H1 (cell line): ENCODE measurements at regions not wholly inside any gene's neighbourhood (a gene's known extent, or its start where the extent isn't known, plus 50 kb on each side); places are given as distances from the start of the nearest gene placed in this dataset.

Experiments
- CTCF ChIA-PET: fragments of 300-600 bp; sonication (Branson Sonifier 250); formaldehyde crosslinking; loops from one replicate; lab custom pipeline; 2021; ENCODE audit not compliant: partially characterized antibody; lab: Charles Lee
- POLR2A ChIA-PET: fragments of 300-600 bp; sonication (Branson Sonifier 250); formaldehyde crosslinking; loops from one replicate; lab custom pipeline; 2021; ENCODE audit warnings: inconsistent platforms; ENCODE audit not compliant: partially characterized antibody; lab: Charles Lee
- DNase-seq, 2 experiments: peaks; one replicate each; pipeline versions ENCODE4 v3.0.0 to v3.0.0-alpha.2; 2010 to 2022; ENCODE audit warnings: low spot score in 2 of 2, low read depth in 1 of 2, mixed read lengths in 1 of 2
- FAIRE-seq: peaks from 2 replicates; lab custom pipeline; 2011; peaks lifted over from hg19 to GRCh38; lab: Jason Lieb, UNC
- H2AFZ ChIP-seq: 2 replicates; pipeline ENCODE4 v1.8.1; 2012; ENCODE audit warnings: low read length, inconsistent platforms
- H2AK5ac ChIP-seq: 2 replicates; pipeline ENCODE4 v1.6.1; 2013; ENCODE audit warnings: low read depth, low read length
- H2BK120ac ChIP-seq: replicated peaks from 2 replicates; pipeline ENCODE3; 2013; ENCODE audit warnings: low read depth, low read length, inconsistent platforms
- H2BK12ac ChIP-seq: 2 replicates; pipeline ENCODE4 v1.6.1; 2013; ENCODE audit warnings: low read depth, low read length
- H2BK15ac ChIP-seq: 2 replicates; pipeline ENCODE4 v1.6.1; 2013; ENCODE audit warnings: low read length
- H2BK20ac ChIP-seq: 2 replicates; pipeline ENCODE4 v1.6.1; 2013; ENCODE audit warnings: low read length
- H2BK5ac ChIP-seq: 2 replicates; pipeline ENCODE4 v1.6.1; 2013; ENCODE audit warnings: low read depth, low read length
- H3K14ac ChIP-seq: 2 replicates; pipeline ENCODE4 v1.6.1; 2013; ENCODE audit warnings: inconsistent platforms; ENCODE audit not compliant: insufficient read length
- H3K18ac ChIP-seq: 2 replicates; pipeline ENCODE4 v1.6.1; 2013; ENCODE audit warnings: low read length; ENCODE audit errors: extremely low read depth
- H3K23ac ChIP-seq: 2 replicates; pipeline ENCODE4 v1.6.1; 2013; ENCODE audit warnings: inconsistent platforms; ENCODE audit not compliant: insufficient read length
- H3K23me2 ChIP-seq: 2 replicates; pipeline ENCODE4 v1.6.1; 2013; ENCODE audit warnings: low read depth, low read length
- H3K27ac ChIP-seq: 2 replicates; pipeline ENCODE4 v1.6.1; 2011; ENCODE audit warnings: low read depth, low read length, inconsistent platforms
- H3K27me3 ChIP-seq, 4 experiments: replicated peaks in 1 of 4; 1 replicate in 1 of 4; 2 replicates in 3 of 4; pipeline versions ENCODE4 v1.6.1 to v1.8.1; 2011 to 2013; ENCODE audit warnings: low read length in 3 of 4, mild to moderate bottlenecking in 3 of 4, inconsistent platforms in 2 of 4, mixed read lengths in 2 of 4, moderate library complexity in 1 of 4; ENCODE audit not compliant: control insufficient read depth in 3 of 4, insufficient read depth in 3 of 4; ENCODE audit errors: extremely low read depth in 1 of 4
- H3K36me3 ChIP-seq, 4 experiments: 2 replicates each; pipeline versions ENCODE4 v1.6.1 to v1.8.1; 2011 to 2013; ENCODE audit warnings: mild to moderate bottlenecking in 4 of 4, low read length in 3 of 4, moderate library complexity in 2 of 4, control low read depth in 1 of 4, inconsistent platforms in 1 of 4; ENCODE audit not compliant: insufficient read depth in 4 of 4, control insufficient read depth in 2 of 4
- H3K4ac ChIP-seq: replicated peaks from 2 replicates; pipeline ENCODE3; 2013; ENCODE audit warnings: low read length, low read depth, mixed read lengths, inconsistent platforms; ENCODE audit not compliant: insufficient read length
- H3K4me1 ChIP-seq, 4 experiments: replicated peaks in 1 of 4; 1 replicate in 1 of 4; 2 replicates in 3 of 4; pipeline versions ENCODE4 v1.6.1 to v1.8.1; 2011 to 2013; ENCODE audit warnings: low read length in 3 of 4, inconsistent platforms in 2 of 4, mixed read lengths in 1 of 4; ENCODE audit not compliant: insufficient read depth in 4 of 4, control insufficient read depth in 3 of 4
- H3K4me2 ChIP-seq, 2 experiments: 2 replicates each; pipeline versions ENCODE4 v1.6.1 to v1.8.1; 2011 to 2013; ENCODE audit warnings: low read depth in 2 of 2, low read length in 2 of 2, control low read depth in 1 of 2, inconsistent platforms in 1 of 2, mild to moderate bottlenecking in 1 of 2; ENCODE audit not compliant: insufficient read depth in 1 of 2
- H3K4me3 ChIP-seq, 4 experiments: fragments of 200-600, 300-600 bp in 1 of 4; sonication (generic), shearing (Covaris generic), sonication (Bioruptor Twin) in 1 of 4; 2 replicates each; pipeline versions ENCODE4 v1.5.1 to v1.8.1; 2011 to 2016; ENCODE audit warnings: low read length in 4 of 4, low read depth in 3 of 4, control low read depth in 2 of 4, inconsistent platforms in 2 of 4, mild to moderate bottlenecking in 2 of 4, mixed read lengths in 1 of 4, moderate library complexity in 1 of 4; ENCODE audit not compliant: insufficient read depth in 2 of 4; ENCODE audit errors: extremely low read depth in 1 of 4
- H3K56ac ChIP-seq: replicated peaks from 2 replicates; pipeline ENCODE3; 2013; ENCODE audit warnings: low read depth, mild to moderate bottlenecking, mixed read lengths, low read length, inconsistent platforms; ENCODE audit not compliant: insufficient read length
- H3K79me1 ChIP-seq: 2 replicates; pipeline ENCODE4 v1.6.1; 2013; ENCODE audit warnings: low read depth, low read length, control low read depth
- H3K79me2 ChIP-seq, 2 experiments: 2 replicates each; pipeline versions ENCODE4 v1.6.1 to v1.8.1; 2012 to 2013; ENCODE audit warnings: low read length in 2 of 2, mild to moderate bottlenecking in 2 of 2, inconsistent platforms in 1 of 2; ENCODE audit not compliant: insufficient read depth in 2 of 2, control insufficient read depth in 1 of 2
- H3K9ac ChIP-seq, 4 experiments: replicated peaks in 1 of 4; 1 replicate in 1 of 4; 2 replicates in 3 of 4; pipeline versions ENCODE4 v1.6.1 to v1.8.1; 2011 to 2013; ENCODE audit warnings: low read depth in 3 of 4, low read length in 3 of 4, control low read depth in 2 of 4, mild to moderate bottlenecking in 2 of 4, moderate library complexity in 2 of 4, inconsistent platforms in 1 of 4; ENCODE audit errors: extremely low read depth in 1 of 4
- H3K9me3 ChIP-seq, 2 experiments: 2 replicates each; pipeline versions ENCODE4 v1.6.1 to v1.8.1; 2012 to 2013; ENCODE audit warnings: mild to moderate bottlenecking in 2 of 2, moderate library complexity in 2 of 2, control low read depth in 1 of 2, inconsistent platforms in 1 of 2, low read depth in 1 of 2, low read length in 1 of 2, mixed read lengths in 1 of 2; ENCODE audit not compliant: insufficient read depth in 2 of 2
- H4K20me1 ChIP-seq, 2 experiments: replicated peaks in 1 of 2; 2 replicates each; pipeline versions ENCODE3 to v1.8.1; 2011 to 2013; ENCODE audit warnings: inconsistent platforms in 2 of 2, low read length in 2 of 2, mild to moderate bottlenecking in 1 of 2; ENCODE audit not compliant: insufficient read depth in 2 of 2, control insufficient read depth in 1 of 2
- H4K5ac ChIP-seq: 2 replicates; pipeline ENCODE4 v1.6.1; 2013; ENCODE audit warnings: low read length, low read depth, mixed read lengths, inconsistent platforms; ENCODE audit not compliant: insufficient read length
- H4K8ac ChIP-seq: 2 replicates; pipeline ENCODE4 v1.8.0; 2013; ENCODE audit warnings: mild to moderate bottlenecking, moderate library complexity, low read length, inconsistent platforms; ENCODE audit not compliant: insufficient read depth; ENCODE audit errors: extremely low read depth
- H4K91ac ChIP-seq: replicated peaks from 2 replicates; pipeline ENCODE3; 2013; ENCODE audit warnings: low read length, mixed read lengths, inconsistent platforms; ENCODE audit not compliant: insufficient read length
- BCL11A ChIP-seq, 2 experiments: IDR thresholded peaks; one replicate each; pipeline ENCODE4 v1.6.1; 2011; ENCODE audit warnings: low read depth in 2 of 2, low read length in 2 of 2, mild to moderate bottlenecking in 2 of 2
- POU5F1 ChIP-seq: IDR thresholded peaks from 2 replicates; pipeline ENCODE4 v1.6.1; 2011; ENCODE audit warnings: low read depth, mild to moderate bottlenecking, low read length, moderate library complexity
- SIX5 ChIP-seq: IDR thresholded peaks from 2 replicates; pipeline ENCODE4 v1.6.1; 2011; ENCODE audit warnings: mild to moderate bottlenecking, low read depth, low read length
- WGBS, 2 experiments: shearing (Covaris generic) in 1 of 2; methylation state at CpG; one replicate each; pipeline versions ENCODE4 v1.1.6 to v1.1.7; 2013 to 2015; ENCODE audit warnings: low lambda C conversion rate in 2 of 2, mixed read lengths in 2 of 2, inconsistent platforms in 1 of 2, low coverage in 1 of 2, missing lambda C conversion rate in 1 of 2; ENCODE audit not compliant: insufficient replicate concordance in 2 of 2, insufficient coverage in 1 of 2, insufficient read length in 1 of 2; ENCODE audit errors: extremely low coverage in 1 of 2, missing lambda C conversion rate in 1 of 2; 5-methylcytosine and 5-hydroxymethylcytosine counted together

- H2BK20ac ChIP-seq: no peak overlapping the region
- no peak overlapping the region for H2BK120ac ChIP-seq
- H3K9me3 ChIP-seq: no peaks in the 10 kb centered on the region
- no peak overlapping the region for H3K56ac ChIP-seq
- FAIRE-seq (no peak), DNase-seq (no peak)
- H2AK5ac ChIP-seq: no peak overlapping the region
- H3K4me1 ChIP-seq: no peaks in the 10 kb centered on the region
- H3K4me3 ChIP-seq: no peak overlapping the region
- H4K20me1 ChIP-seq: no peaks in the 10 kb centered on the region
- no peaks in the 10 kb centered on the region for H3K27me3 ChIP-seq
- ChIA-PET POLR2A (no interaction called here), CTCF (no interaction called here)
- no peak overlapping the region for H2BK12ac ChIP-seq
- H3K18ac ChIP-seq: no peak overlapping the region
- H3K9ac ChIP-seq: no peak overlapping the region
- H3K79me2 ChIP-seq: no peaks in the 10 kb centered on the region
- no peak overlapping the region for H3K4ac ChIP-seq
- H4K5ac ChIP-seq: no peak overlapping the region
- H2BK15ac ChIP-seq: no peak overlapping the region
- no peak overlapping the region for H4K91ac ChIP-seq
- H3K27ac ChIP-seq: no peak overlapping the region
- 100% methylated on average over 2 of the region's 2 CpGs; no CpG with 5 or more reads in 1 of the 2 experiments for WGBS, 2 experiments
- H3K4me2 ChIP-seq: no peak overlapping the region
- H3K23ac ChIP-seq: no peak overlapping the region
- no peak overlapping the region for H2BK5ac ChIP-seq
- H3K36me3 ChIP-seq: no peaks in the 10 kb centered on the region
- no peak overlapping the region for H4K8ac ChIP-seq
- H3K79me1 ChIP-seq: no peaks in the 10 kb centered on the region
- no peaks in the 10 kb centered on the region for H3K23me2 ChIP-seq
- H3K14ac ChIP-seq: no peak overlapping the region
- H2AFZ ChIP-seq: no peak overlapping the region
- no peak for TF ChIP-seq SIX5
- no peak for TF ChIP-seq POU5F1
- TF ChIP-seq BCL11A (IDR thresholded peaks at IDR 0.05; ENCODE audit: low read depth in 2 of 2, low read length in 2 of 2): no peak
Measured at GRCh38 chrX:83966347-83966746, 105.4 kb downstream of the CYLC1 start.
